Stimulated activated memory B cell treated with anti-CD40 and anti-IgM and Interleukin-4, amounts not matched to agents 10 μg/mL and 1 μg/mL and 100 μg/mL, for 72 hours (primary cell): ENCODE measurements at regions not wholly inside any gene's neighbourhood (a gene's known extent, or its start where the extent isn't known, plus 50 kb on each side); places are given as distances from the start of the nearest gene placed in this dataset.

Experiments used
- ATAC-seq: fragments of 150-1000 bp; cut with Tn5 transposase; 2 replicates; pipeline ENCODE4 v1.10.0; 2021
- H3K27ac Mint-ChIP-seq: one replicate; pipeline ENCODE4 v1.8.0; 2022; ENCODE audit warnings: mild to moderate bottlenecking, mixed read lengths
- H3K27me3 Mint-ChIP-seq: one replicate; pipeline ENCODE4 v1.8.0; 2022; ENCODE audit warnings: mixed read lengths
- H3K36me3 Mint-ChIP-seq: one replicate; pipeline ENCODE4 v1.8.0; 2022; ENCODE audit warnings: mixed read lengths
- H3K4me1 Mint-ChIP-seq: one replicate; pipeline ENCODE4 v1.8.0; 2022; ENCODE audit warnings: mixed read lengths
- H3K4me3 Mint-ChIP-seq: one replicate; pipeline ENCODE4 v1.8.0; 2022; ENCODE audit warnings: mild to moderate bottlenecking, moderate library complexity, mixed read lengths
- H3K9me3 Mint-ChIP-seq: one replicate; pipeline ENCODE4 v1.8.0; 2022; ENCODE audit warnings: mixed read lengths

DNA sequence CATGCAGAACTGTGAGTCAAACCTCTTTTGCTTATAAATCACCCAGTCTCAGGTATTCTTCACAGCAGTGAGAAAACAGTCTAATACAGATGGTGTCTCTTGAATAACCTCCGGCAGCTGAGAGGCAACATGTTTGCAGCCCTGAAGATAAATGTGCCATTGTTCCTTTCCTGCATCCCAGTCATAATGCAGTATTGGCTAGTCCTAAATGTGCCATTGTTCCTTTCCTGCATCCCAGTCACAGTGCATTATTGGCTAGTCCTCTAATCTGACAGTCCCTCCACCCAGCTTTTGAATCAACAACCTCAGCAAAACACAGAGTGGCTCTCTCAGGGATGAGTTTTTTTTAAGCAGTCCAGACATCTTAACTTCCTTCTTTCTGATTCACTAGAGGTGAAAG is 550.7 kb downstream of the RIT2 start:
- Mint-ChIP-seq H3K36me3 (no peaks in the 10 kb centered on the region), H3K4me1 (no peaks in the 10 kb centered on the region), H3K9me3 (peaks cover 5% of the 10 kb centered on the region), H3K27ac (no peak overlapping the region), H3K4me3 (no peak overlapping the region), H3K27me3 (no peaks in the 10 kb centered on the region)
- ATAC-seq: no peak

GRCh38 chr18:42568773-42569172 is 546.7 kb downstream of the RIT2 start:
- H3K9me3 Mint-ChIP-seq: peaks cover 5% of the 10 kb centered on the region
- no peak overlapping the region for H3K4me3 Mint-ChIP-seq
- H3K27ac Mint-ChIP-seq: no peak overlapping the region
- H3K36me3 Mint-ChIP-seq: no peaks in the 10 kb centered on the region
- H3K4me1 Mint-ChIP-seq: no peaks in the 10 kb centered on the region
- no peaks in the 10 kb centered on the region for H3K27me3 Mint-ChIP-seq
- no peak for ATAC-seq

DNA sequence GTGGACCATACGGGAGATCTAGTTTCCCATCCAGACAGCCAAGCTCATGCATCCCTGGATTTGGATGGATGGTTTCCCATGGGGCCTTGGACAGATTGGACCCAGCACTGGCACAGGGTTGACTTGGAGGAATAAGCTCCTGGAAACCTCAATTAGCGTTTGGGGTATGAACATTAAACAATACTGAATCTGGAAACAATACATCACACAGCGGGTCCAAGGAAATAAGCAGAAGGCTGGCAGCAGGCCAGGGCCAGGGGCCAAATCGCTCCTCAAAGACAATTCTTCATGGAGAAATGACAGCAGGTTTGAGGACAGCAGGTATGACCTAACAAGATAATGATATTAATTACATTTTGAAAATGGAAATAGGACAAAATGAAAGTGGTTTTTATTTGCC is 540.6 kb downstream of the RIT2 start:
- Mint-ChIP-seq H3K27me3 (no peaks in the 10 kb centered on the region), H3K9me3 (no peaks in the 10 kb centered on the region), H3K27ac (no peak overlapping the region), H3K4me1 (no peaks in the 10 kb centered on the region), H3K4me3 (no peak overlapping the region), H3K36me3 (no peaks in the 10 kb centered on the region)
- no peak for ATAC-seq

- Mint-ChIP-seq H3K9me3 (no peaks in the 10 kb centered on the region), H3K36me3 (no peaks in the 10 kb centered on the region), H3K27ac (no peak overlapping the region)
Observed at GRCh38 chr18:42576124-42576523, 539.4 kb downstream of the RIT2 start.

DNA sequence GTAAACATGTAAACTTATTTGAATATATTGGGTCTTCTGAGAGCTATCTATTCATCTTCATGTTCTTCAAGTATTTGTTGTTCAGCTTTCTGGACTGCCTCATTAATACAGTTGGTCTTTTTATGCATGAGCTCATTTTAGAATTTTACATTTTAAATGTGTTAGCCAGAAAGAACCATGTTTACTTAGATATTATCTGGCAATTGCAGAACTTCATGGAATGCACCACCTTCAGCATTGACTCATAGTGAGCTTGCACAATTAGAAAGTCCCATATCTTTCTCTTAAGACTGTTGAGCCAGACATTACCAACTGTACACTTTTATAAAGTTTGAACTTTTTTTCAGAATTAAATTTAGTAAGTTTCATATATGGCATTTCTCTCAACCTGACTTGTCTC is 536.7 kb downstream of the RIT2 start:
- no peaks in the 10 kb centered on the region for H3K36me3 Mint-ChIP-seq
- H3K27ac Mint-ChIP-seq: no peak overlapping the region
- H3K27me3 Mint-ChIP-seq: no peaks in the 10 kb centered on the region
- no peaks in the 10 kb centered on the region for H3K4me1 Mint-ChIP-seq
- ATAC-seq: no peak
- no peak overlapping the region for H3K4me3 Mint-ChIP-seq
- H3K9me3 Mint-ChIP-seq: peaks cover 2% of the 10 kb centered on the region

More at GRCh38 chr18:42576124-42576523, 539.4 kb downstream of the RIT2 start:
- no peaks in the 10 kb centered on the region for H3K4me1 Mint-ChIP-seq
- H3K27me3 Mint-ChIP-seq: no peaks in the 10 kb centered on the region
- H3K4me3 Mint-ChIP-seq: no peak overlapping the region
- no peak for ATAC-seq

- H3K27ac Mint-ChIP-seq: no peak overlapping the region
- H3K4me1 Mint-ChIP-seq: no peaks in the 10 kb centered on the region
- no peaks in the 10 kb centered on the region for H3K27me3 Mint-ChIP-seq
- H3K36me3 Mint-ChIP-seq: no peaks in the 10 kb centered on the region
- ATAC-seq: no peak
- no peak overlapping the region for H3K4me3 Mint-ChIP-seq
- peaks cover 5% of the 10 kb centered on the region for H3K9me3 Mint-ChIP-seq
Observed at GRCh38 chr18:42582266-42582665, 533.2 kb downstream of the RIT2 start.

DNA sequence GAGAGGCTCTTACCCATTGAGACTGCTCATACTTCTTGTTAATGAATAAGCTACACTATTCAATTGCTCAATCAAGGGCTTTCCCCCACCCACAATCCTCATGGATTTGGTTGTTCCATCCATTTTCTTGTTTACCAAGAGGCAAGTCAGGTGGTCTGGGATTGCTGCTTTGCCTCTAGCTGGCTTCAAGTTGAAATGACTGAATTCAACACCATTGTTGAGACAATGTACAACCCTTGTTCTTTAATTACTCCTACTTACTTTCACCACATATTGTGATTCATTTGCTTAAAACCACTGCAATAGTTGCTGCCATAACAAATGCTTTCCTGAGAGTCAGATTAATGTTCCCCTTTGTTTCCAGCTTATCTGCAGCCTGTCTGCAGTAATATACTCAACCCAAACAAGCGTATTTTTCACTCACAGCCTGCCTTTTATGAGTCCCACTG is 532.2 kb downstream of the RIT2 start:
- no peak for ATAC-seq
- H3K27ac Mint-ChIP-seq: no peak overlapping the region

GRCh38 chr18:42586601-42587000 is 528.9 kb downstream of the RIT2 start:
- no peak overlapping the region for H3K4me3 Mint-ChIP-seq
- H3K36me3 Mint-ChIP-seq: no peaks in the 10 kb centered on the region
- ATAC-seq: no peak
- H3K9me3 Mint-ChIP-seq: peaks cover 7% of the 10 kb centered on the region
- H3K4me1 Mint-ChIP-seq: no peaks in the 10 kb centered on the region
- H3K27me3 Mint-ChIP-seq: no peaks in the 10 kb centered on the region
- no peak overlapping the region for H3K27ac Mint-ChIP-seq

More for the DNA sequence above, 532.2 kb downstream of the RIT2 start:
- peaks cover 7% of the 10 kb centered on the region for H3K9me3 Mint-ChIP-seq
- no peaks in the 10 kb centered on the region for H3K27me3 Mint-ChIP-seq
- no peak overlapping the region for H3K4me3 Mint-ChIP-seq
- H3K4me1 Mint-ChIP-seq: no peaks in the 10 kb centered on the region
- no peaks in the 10 kb centered on the region for H3K36me3 Mint-ChIP-seq

DNA sequence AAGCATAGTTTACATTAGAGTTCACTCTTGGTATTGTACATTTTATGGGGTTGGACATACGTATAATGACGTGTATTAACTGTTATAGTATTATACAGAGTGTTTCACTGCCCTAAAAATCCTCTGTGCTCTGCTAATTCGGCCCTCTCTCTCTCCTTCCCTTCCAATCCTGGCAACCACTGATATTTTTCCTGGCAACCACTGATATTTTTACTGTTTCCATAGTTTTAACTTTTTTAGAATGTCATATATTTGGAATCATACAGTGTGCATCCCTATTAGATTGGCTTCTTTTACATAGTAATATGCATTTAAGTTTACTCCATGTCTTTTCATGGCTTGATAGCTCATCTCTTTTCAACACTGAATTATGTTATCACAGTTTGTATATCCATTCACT is 526.7 kb downstream of the RIT2 start:
- H3K27me3 Mint-ChIP-seq: no peaks in the 10 kb centered on the region
- H3K9me3 Mint-ChIP-seq: peaks cover 8% of the 10 kb centered on the region
- no peaks in the 10 kb centered on the region for H3K36me3 Mint-ChIP-seq
- no peak overlapping the region for H3K27ac Mint-ChIP-seq
- no peak overlapping the region for H3K4me3 Mint-ChIP-seq
- no peaks in the 10 kb centered on the region for H3K4me1 Mint-ChIP-seq
- no peak for ATAC-seq

GRCh38 chr18:42604820-42605219 is 510.7 kb downstream of the RIT2 start:
- no peak overlapping the region for H3K4me3 Mint-ChIP-seq
- H3K27me3 Mint-ChIP-seq: no peaks in the 10 kb centered on the region
- H3K36me3 Mint-ChIP-seq: no peaks in the 10 kb centered on the region
- H3K27ac Mint-ChIP-seq: no peak overlapping the region
- no peak for ATAC-seq
- H3K9me3 Mint-ChIP-seq: peaks cover 3% of the 10 kb centered on the region
- no peaks in the 10 kb centered on the region for H3K4me1 Mint-ChIP-seq

GRCh38 chr18:42606886-42607495 is 508.5 kb downstream of the RIT2 start:
- no peak for ATAC-seq
- Mint-ChIP-seq H3K27ac (no peak overlapping the region), H3K4me1 (no peaks in the 10 kb centered on the region), H3K4me3 (no peak overlapping the region), H3K36me3 (no peaks in the 10 kb centered on the region), H3K27me3 (no peaks in the 10 kb centered on the region), H3K9me3 (peaks cover 3% of the 10 kb centered on the region)

DNA sequence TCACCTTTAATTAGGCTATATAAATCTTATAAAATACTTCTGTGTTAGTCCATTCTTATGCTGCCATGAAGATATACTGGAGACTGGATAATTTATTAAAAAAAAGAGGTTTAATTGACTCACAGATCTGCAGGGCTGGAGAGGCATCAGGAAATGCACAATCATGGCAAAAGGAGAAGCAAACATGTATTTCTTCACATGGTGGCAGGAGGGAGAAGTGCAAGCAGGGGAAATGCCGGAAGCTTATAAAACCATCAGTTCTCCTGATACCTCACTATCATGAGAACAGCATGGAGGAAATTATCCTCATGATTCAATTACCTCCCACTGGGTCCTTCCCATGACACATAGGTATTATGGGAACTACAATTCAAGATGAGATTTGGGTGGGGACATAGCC is 504.4 kb downstream of the RIT2 start:
- H3K9me3 Mint-ChIP-seq: no peaks in the 10 kb centered on the region
- H3K4me3 Mint-ChIP-seq: no peak overlapping the region
- no peaks in the 10 kb centered on the region for H3K4me1 Mint-ChIP-seq

GRCh38 chr18:42614619-42615293 is 500.7 kb downstream of the RIT2 start:
- Mint-ChIP-seq H3K36me3 (no peaks in the 10 kb centered on the region), H3K4me1 (no peaks in the 10 kb centered on the region), H3K4me3 (no peak overlapping the region), H3K27me3 (no peaks in the 10 kb centered on the region), H3K27ac (no peak overlapping the region), H3K9me3 (no peaks in the 10 kb centered on the region)
- no peak for ATAC-seq

More for the DNA sequence above, 504.4 kb downstream of the RIT2 start:
- H3K27me3 Mint-ChIP-seq: no peaks in the 10 kb centered on the region
- no peaks in the 10 kb centered on the region for H3K36me3 Mint-ChIP-seq
- no peak overlapping the region for H3K27ac Mint-ChIP-seq
- ATAC-seq: no peak

GRCh38 chr18:42617221-42617620 is 498.3 kb downstream of the RIT2 start:
- H3K27me3 Mint-ChIP-seq: no peaks in the 10 kb centered on the region
- no peaks in the 10 kb centered on the region for H3K9me3 Mint-ChIP-seq
- no peak for ATAC-seq
- no peaks in the 10 kb centered on the region for H3K36me3 Mint-ChIP-seq
- no peak overlapping the region for H3K4me3 Mint-ChIP-seq
- H3K27ac Mint-ChIP-seq: no peak overlapping the region
- no peaks in the 10 kb centered on the region for H3K4me1 Mint-ChIP-seq

GRCh38 chr18:42619771-42620170 is 495.7 kb downstream of the RIT2 start:
- H3K4me1 Mint-ChIP-seq: no peaks in the 10 kb centered on the region
- no peak overlapping the region for H3K4me3 Mint-ChIP-seq
- no peak for ATAC-seq
- no peak overlapping the region for H3K27ac Mint-ChIP-seq
- H3K27me3 Mint-ChIP-seq: no peaks in the 10 kb centered on the region
- H3K9me3 Mint-ChIP-seq: peaks cover under 1% of the 10 kb centered on the region
- H3K36me3 Mint-ChIP-seq: no peaks in the 10 kb centered on the region

DNA sequence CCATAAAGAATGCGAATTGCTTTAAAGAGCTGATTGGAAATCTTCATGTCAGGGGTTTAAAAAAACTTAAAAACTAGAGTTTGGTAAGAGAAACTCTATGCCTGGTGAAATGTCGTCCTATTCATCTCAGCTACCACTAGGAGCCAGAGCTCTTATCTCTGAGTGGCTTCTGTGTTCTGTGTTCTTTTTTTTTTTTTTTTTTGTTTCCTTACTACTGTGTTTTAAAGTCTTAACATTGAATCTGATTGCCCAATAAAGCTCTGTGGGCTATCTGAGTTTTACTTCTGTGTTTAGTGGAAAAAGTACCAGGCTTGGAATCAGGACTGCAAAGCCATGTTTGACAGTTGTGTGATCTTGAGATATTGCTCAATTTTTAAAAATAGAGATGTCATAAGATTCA is 494.8 kb downstream of the RIT2 start:
- no peak overlapping the region for H3K27ac Mint-ChIP-seq
- no peaks in the 10 kb centered on the region for H3K36me3 Mint-ChIP-seq
- H3K9me3 Mint-ChIP-seq: peaks cover 6% of the 10 kb centered on the region
- H3K27me3 Mint-ChIP-seq: no peaks in the 10 kb centered on the region
- ATAC-seq: no peak
- no peak overlapping the region for H3K4me3 Mint-ChIP-seq
- no peaks in the 10 kb centered on the region for H3K4me1 Mint-ChIP-seq
